ENCODE measurements at regions not wholly inside any gene's neighbourhood (a gene's known extent, or its start where the extent isn't known, plus 50 kb on each side); places are given as distances from the start of the nearest gene placed in this dataset.

- Histone ChIP-seq H3K27ac (no peak overlapping the region), H3K36me3 (no peaks in the 10 kb centered on the region), H3K4me3 (no peak overlapping the region), H3K27me3 (no peaks in the 10 kb centered on the region), H3K9ac (ENCODE audit: low read depth in 2 of 2, low read length in 2 of 2) (no peak overlapping the region), H3K9me3 (no peaks in the 10 kb centered on the region), H3K4me1 (no peaks in the 10 kb centered on the region)
- intact Hi-C loops (cut with DNase I), result no loop called here
- no peak for DNase-seq
- no peak for TF ChIP-seq CTCF (IDR thresholded peaks at IDR 0.05)
Measured at GRCh38 chr3:153066983-153067382, 95.0 kb upstream of the RAP2B start.

- H3K4me1 ChIP-seq, result no peaks in the 10 kb centered on the region
- intact Hi-C loops (cut with DNase I), result no loop called here
- no peak for DNase-seq
Measured at GRCh38 chr3:153069598-153070510, 92.2 kb upstream of the RAP2B start.

GRCh38 chr3:153070511-153070868 lies 91.5 kb upstream of the RAP2B start:
- Histone ChIP-seq H3K4me1 (no peaks in the 10 kb centered on the region), H3K9ac (ENCODE audit: low read depth in 2 of 2, low read length in 2 of 2) (no peak overlapping the region), H3K36me3 (no peaks in the 10 kb centered on the region), H3K9me3 (no peaks in the 10 kb centered on the region), H3K27me3 (no peaks in the 10 kb centered on the region), H3K4me3 (no peak overlapping the region), H3K27ac (no peak overlapping the region)
- intact Hi-C loops (cut with DNase I), result no loop called here
- no peak for TF ChIP-seq CTCF (IDR thresholded peaks at IDR 0.05)
- no peak for DNase-seq

More at GRCh38 chr3:153069598-153070510, 92.2 kb upstream of the RAP2B start:
- Histone ChIP-seq H3K27ac (no peak overlapping the region), H3K27me3 (no peaks in the 10 kb centered on the region), H3K4me3 (no peak overlapping the region), H3K9me3 (no peaks in the 10 kb centered on the region), H3K9ac (ENCODE audit: low read depth in 2 of 2, low read length in 2 of 2) (no peak overlapping the region), H3K36me3 (no peaks in the 10 kb centered on the region)
- TF ChIP-seq CTCF (IDR thresholded peaks at IDR 0.05), result no peak

- intact Hi-C loops (cut with DNase I), result no loop called here
- Histone ChIP-seq H3K4me1 (no peaks in the 10 kb centered on the region), H3K4me3 (no peak overlapping the region), H3K9me3 (no peaks in the 10 kb centered on the region), H3K27me3 (no peaks in the 10 kb centered on the region), H3K36me3 (no peaks in the 10 kb centered on the region), H3K9ac (ENCODE audit: low read depth in 2 of 2, low read length in 2 of 2) (no peak overlapping the region), H3K27ac (no peak overlapping the region)
- no peak for TF ChIP-seq CTCF (IDR thresholded peaks at IDR 0.05)
- no peak for DNase-seq
Measured at GRCh38 chr3:153072382-153072781, 89.6 kb upstream of the RAP2B start.

- no peaks in the 10 kb centered on the region for H3K27me3 ChIP-seq
- no peaks in the 10 kb centered on the region for H3K4me1 ChIP-seq
- no peaks in the 10 kb centered on the region for H3K9me3 ChIP-seq
- H3K27ac ChIP-seq, result no peak overlapping the region
- H3K36me3 ChIP-seq, result no peaks in the 10 kb centered on the region
- TF ChIP-seq CTCF (IDR thresholded peaks at IDR 0.05), result no peak
- intact Hi-C loops (cut with DNase I), result no loop called here
- H3K4me3 ChIP-seq, result no peak overlapping the region
- H3K9ac ChIP-seq (ENCODE audit: low read depth in 2 of 2, low read length in 2 of 2), result no peak overlapping the region
- no peak for DNase-seq
Measured at GRCh38 chr3:153072856-153073255, 89.2 kb upstream of the RAP2B start.
